Esophagus muscularis mucosa (tissue), 4 donors: ENCODE measurements at regions not wholly inside any gene's neighbourhood (a gene's known extent, or its start where the extent isn't known, plus 50 kb on each side); places are given as distances from the start of the nearest gene placed in this dataset.

Source experiments
- EP300 ChIP-seq: sonication (generic); formaldehyde crosslinking; IDR thresholded peaks from one replicate; pipeline ENCODE4 v1.6.1; 2017; ENCODE audit warnings: antibody characterized with exemption
- POLR2A ChIP-seq: fragments of 450-650 bp; IDR thresholded peaks from one replicate; pipeline ENCODE4 v1.6.1; 2017; ENCODE audit warnings: antibody characterized with exemption, moderate library complexity, mild to moderate bottlenecking, low read depth
- POLR2AphosphoS5 ChIP-seq, 2 donors: sonication (generic); formaldehyde crosslinking; IDR thresholded peaks; one replicate each; pipeline ENCODE4 v1.6.1; 2017; ENCODE audit warnings: antibody characterized with exemption in 2 of 2
- TF ChIP-seq, protein P1 (sequence below), 3 experiments: fragments of 200-600 bp in 2 of 3; fragments of 450-650 bp in 1 of 3; sonication (generic) in 2 of 3; IDR thresholded peaks; one replicate each; pipeline ENCODE4 v1.5.1; 2017 to 2019; ENCODE audit warnings: antibody characterized with exemption in 3 of 3, mild to moderate bottlenecking in 2 of 3, moderate library complexity in 1 of 3

- TF ChIP-seq POLR2A (no peak), POLR2AphosphoS5 (IDR thresholded peaks at IDR 0.05) (no peak), EP300 (no peak)
- TF ChIP-seq, protein P1, sequence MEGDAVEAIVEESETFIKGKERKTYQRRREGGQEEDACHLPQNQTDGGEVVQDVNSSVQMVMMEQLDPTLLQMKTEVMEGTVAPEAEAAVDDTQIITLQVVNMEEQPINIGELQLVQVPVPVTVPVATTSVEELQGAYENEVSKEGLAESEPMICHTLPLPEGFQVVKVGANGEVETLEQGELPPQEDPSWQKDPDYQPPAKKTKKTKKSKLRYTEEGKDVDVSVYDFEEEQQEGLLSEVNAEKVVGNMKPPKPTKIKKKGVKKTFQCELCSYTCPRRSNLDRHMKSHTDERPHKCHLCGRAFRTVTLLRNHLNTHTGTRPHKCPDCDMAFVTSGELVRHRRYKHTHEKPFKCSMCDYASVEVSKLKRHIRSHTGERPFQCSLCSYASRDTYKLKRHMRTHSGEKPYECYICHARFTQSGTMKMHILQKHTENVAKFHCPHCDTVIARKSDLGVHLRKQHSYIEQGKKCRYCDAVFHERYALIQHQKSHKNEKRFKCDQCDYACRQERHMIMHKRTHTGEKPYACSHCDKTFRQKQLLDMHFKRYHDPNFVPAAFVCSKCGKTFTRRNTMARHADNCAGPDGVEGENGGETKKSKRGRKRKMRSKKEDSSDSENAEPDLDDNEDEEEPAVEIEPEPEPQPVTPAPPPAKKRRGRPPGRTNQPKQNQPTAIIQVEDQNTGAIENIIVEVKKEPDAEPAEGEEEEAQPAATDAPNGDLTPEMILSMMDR (IDR thresholded peaks at IDR 0.05): no peak
Observed at GRCh38 chr3:10565814-10566213, 60.4 kb upstream of the ATP2B2 start.
